SKM-1 (cell line): ENCODE measurements at regions not wholly inside any gene's neighbourhood (a gene's known extent, or its start where the extent isn't known, plus 50 kb on each side); places are given as distances from the start of the nearest gene placed in this dataset.
"Not testable (repeated sequence)": the region's sequence is repeated elsewhere in the genome, so short reads cannot be mapped to it uniquely, and the experiment has no call there.

Experiments
- DNase-seq: peaks from one replicate; lab custom pipeline; 2025; ENCODE audit not compliant: unreplicated experiment; lab: John Stamatoyannopoulos, UW

GRCh38 chr2:189308056-189308790 is 128.7 kb upstream of the COL5A2 start:
- DNase-seq, result no peak

- no peak for DNase-seq
Measured at GRCh38 chr2:189309331-189309730, 129.8 kb upstream of the COL5A2 start.

- DNase-seq, result no peak
Measured at GRCh38 chr2:189312211-189312610, 129.1 kb upstream of the WDR75 start.

- DNase-seq, result no peak
Measured at GRCh38 chr2:189312643-189313042, 128.6 kb upstream of the WDR75 start.

GRCh38 chr2:189318761-189319160 is 122.5 kb upstream of the WDR75 start:
- no peak for DNase-seq

- DNase-seq, result not testable (repeated sequence)
Measured at GRCh38 chr2:189319424-189319823, 121.8 kb upstream of the WDR75 start.

- no peak for DNase-seq
Measured at GRCh38 chr2:189327879-189328847, 113.1 kb upstream of the WDR75 start.

- no peak for DNase-seq
Measured at GRCh38 chr2:189328848-189329245, 112.4 kb upstream of the WDR75 start.

- no peak for DNase-seq
Measured at GRCh38 chr2:189336276-189336975, 104.8 kb upstream of the WDR75 start.

GRCh38 chr2:189337656-189338055 is 103.6 kb upstream of the WDR75 start:
- DNase-seq, result no peak

GRCh38 chr2:189338115-189338514 is 103.2 kb upstream of the WDR75 start:
- no peak for DNase-seq

- DNase-seq, result no peak
Measured at GRCh38 chr2:189341077-189341476, 100.2 kb upstream of the WDR75 start.

GRCh38 chr2:189344043-189344442 is 97.2 kb upstream of the WDR75 start:
- DNase-seq, result no peak

GRCh38 chr2:189347540-189347939 is 93.7 kb upstream of the WDR75 start:
- DNase-seq, result no peak

- peak; percentile 19 for DNase-seq
Measured at GRCh38 chr2:189348369-189348768, 92.9 kb upstream of the WDR75 start.

GRCh38 chr2:189350540-189351209 is 90.6 kb upstream of the WDR75 start:
- DNase-seq, result no peak

- not testable (repeated sequence) for DNase-seq
Measured at GRCh38 chr2:189351933-189352332, 89.3 kb upstream of the WDR75 start.

GRCh38 chr2:189357375-189357774 is 83.9 kb upstream of the WDR75 start:
- not testable (repeated sequence) for DNase-seq

- DNase-seq, result no peak
Measured at GRCh38 chr2:189360861-189361260, 80.4 kb upstream of the WDR75 start.

- DNase-seq, result no peak
Measured at GRCh38 chr2:189362283-189362682, 79.0 kb upstream of the WDR75 start.

- DNase-seq, result no peak
Measured at GRCh38 chr2:189363559-189363958, 77.7 kb upstream of the WDR75 start.
